NCI-H82 (cell line): ENCODE measurements at regions not wholly inside any gene's neighbourhood (a gene's known extent, or its start where the extent isn't known, plus 50 kb on each side); places are given as distances from the start of the nearest gene placed in this dataset.

ENCODE experiments used
- DNase-seq: peaks from one replicate; lab custom pipeline; 2025; lab: John Stamatoyannopoulos, UW

GRCh38 chr20:23205211-23205610 is 119.1 kb upstream of the CD93 start:
- no peak for DNase-seq

- no peak for DNase-seq
Measured at GRCh38 chr20:23203951-23204730, 118.0 kb upstream of the CD93 start.

GRCh38 chr20:23203310-23203709 is 117.2 kb upstream of the CD93 start:
- no peak for DNase-seq

GRCh38 chr20:23201658-23202057 is 115.5 kb upstream of the CD93 start:
- DNase-seq, result no peak

- peak; percentile 36 for DNase-seq
Measured at GRCh38 chr20:23200914-23201313, 114.8 kb upstream of the CD93 start.

GRCh38 chr20:23200413-23200812 is 114.3 kb upstream of the CD93 start:
- DNase-seq, result no peak

GRCh38 chr20:23199356-23199755 is 113.2 kb upstream of the CD93 start:
- no peak for DNase-seq

- no peak for DNase-seq
Measured at GRCh38 chr20:23198815-23199214, 112.7 kb upstream of the CD93 start.

- DNase-seq, result no peak
Measured at GRCh38 chr20:23197836-23198235, 111.7 kb upstream of the CD93 start.

GRCh38 chr20:23195636-23196035 is 109.5 kb upstream of the CD93 start:
- DNase-seq, result no peak

GRCh38 chr20:23193801-23194384 is 107.8 kb upstream of the CD93 start:
- peak; percentile 25 for DNase-seq

- DNase-seq, result no peak
Measured at GRCh38 chr20:23192469-23192868, 106.3 kb upstream of the CD93 start.

GRCh38 chr20:23190557-23190956 is 104.4 kb upstream of the CD93 start:
- no peak for DNase-seq

- no peak for DNase-seq
Measured at GRCh38 chr20:23189854-23190253, 103.7 kb upstream of the CD93 start.

GRCh38 chr20:23189341-23189740 is 103.2 kb upstream of the CD93 start:
- DNase-seq, result no peak

- no peak for DNase-seq
Measured at GRCh38 chr20:23188377-23189169, 102.4 kb upstream of the CD93 start.

GRCh38 chr20:23187751-23188150 is 101.6 kb upstream of the CD93 start:
- DNase-seq, result no peak

GRCh38 chr20:23186808-23187207 is 100.7 kb upstream of the CD93 start:
- no peak for DNase-seq

GRCh38 chr20:23180451-23180921 is 94.4 kb upstream of the CD93 start:
- no peak for DNase-seq

- DNase-seq, result no peak
Measured at GRCh38 chr20:23179766-23180403, 93.8 kb upstream of the CD93 start.

- DNase-seq, result no peak
Measured at GRCh38 chr20:23178806-23179205, 92.7 kb upstream of the CD93 start.

GRCh38 chr20:23174821-23175220 is 88.7 kb upstream of the CD93 start:
- DNase-seq, result no peak
